NOMO-1 (cell line): ENCODE measurements at regions not wholly inside any gene's neighbourhood (a gene's known extent, or its start where the extent isn't known, plus 50 kb on each side); places are given as distances from the start of the nearest gene placed in this dataset.
"Not testable (repeated sequence)": the region's sequence is repeated elsewhere in the genome, so short reads cannot be mapped to it uniquely, and the experiment has no call there.

Experiments
- DNase-seq, 2 experiments: peaks; one replicate each; lab custom pipeline; 2025; ENCODE audit not compliant: unreplicated experiment in 2 of 2; lab: John Stamatoyannopoulos, UW

DNA sequence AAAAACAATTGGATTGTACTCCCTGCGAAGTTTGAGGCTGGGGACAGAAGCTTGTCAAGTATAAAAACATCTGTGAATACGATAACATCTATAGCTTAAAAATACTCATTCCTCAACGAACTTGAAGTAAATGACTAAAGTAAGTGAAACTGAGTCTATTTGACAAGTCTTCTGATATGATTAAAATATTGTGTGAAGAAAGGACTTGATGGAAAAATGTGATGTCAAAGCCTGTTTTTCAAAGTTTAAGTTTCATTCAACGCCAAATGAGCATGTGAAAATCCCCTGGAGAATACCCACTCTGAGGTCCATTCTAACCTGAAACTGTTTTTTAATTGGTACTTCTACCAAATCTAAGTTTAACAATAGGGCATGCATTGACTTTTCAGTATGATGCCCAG is 122.3 kb upstream of the MDFIC start:
- DNase-seq = no peak

- DNase-seq = no peak
Observed at GRCh38 chr7:114802632-114803031, 119.3 kb upstream of the MDFIC start.

DNA sequence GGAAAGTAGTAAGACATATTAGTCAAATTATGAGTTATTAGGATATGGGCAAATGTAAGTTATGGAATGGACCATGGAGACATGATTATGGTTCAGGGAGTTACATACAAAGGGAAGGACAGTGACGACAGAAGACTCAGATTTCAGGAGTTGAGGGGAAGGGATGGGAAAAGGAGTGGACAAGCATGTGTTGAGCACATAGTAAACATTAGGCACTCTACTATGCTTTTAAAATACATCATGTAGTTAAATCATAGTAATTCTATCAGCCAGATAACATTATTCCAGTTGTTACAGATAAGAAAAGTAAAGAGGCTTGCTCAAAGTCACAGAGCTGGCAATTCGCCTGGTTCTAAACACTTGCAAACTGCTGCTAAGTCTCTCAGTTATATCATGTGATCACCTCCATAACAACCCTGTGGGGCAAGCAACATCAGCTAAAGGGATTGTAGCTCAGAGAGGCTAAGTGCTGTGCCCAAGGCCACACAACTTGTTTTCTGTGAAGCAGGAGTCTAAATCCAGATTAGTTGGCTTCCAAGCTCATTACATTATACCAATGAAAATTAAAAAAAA is 115.2 kb upstream of the MDFIC start:
- DNase-seq = no peak

DNA sequence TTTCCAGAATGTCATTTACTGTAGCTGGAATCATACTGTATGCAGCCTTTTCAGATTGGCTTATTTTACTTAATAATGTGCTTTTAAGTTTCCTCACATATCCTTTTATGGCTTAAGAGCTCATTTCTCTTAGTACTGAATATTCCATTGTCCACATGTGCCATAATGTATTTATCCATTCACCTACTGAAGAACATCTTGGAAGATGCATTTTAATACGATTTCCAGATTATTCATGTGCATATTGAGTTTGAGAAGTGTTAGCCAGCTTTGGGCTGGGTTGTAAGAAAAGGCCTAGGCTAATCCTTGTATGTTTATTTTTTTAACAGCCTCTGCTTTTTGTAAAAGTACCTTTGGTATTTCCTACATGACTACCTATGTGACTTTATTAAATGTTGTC is 109.3 kb upstream of the MDFIC start:
- no peak for DNase-seq

- DNase-seq = no peak
Observed at GRCh38 chr7:114813624-114814023, 108.3 kb upstream of the MDFIC start.

- not testable (repeated sequence) for DNase-seq
Observed at GRCh38 chr7:114817036-114817435, 104.9 kb upstream of the MDFIC start.

DNA sequence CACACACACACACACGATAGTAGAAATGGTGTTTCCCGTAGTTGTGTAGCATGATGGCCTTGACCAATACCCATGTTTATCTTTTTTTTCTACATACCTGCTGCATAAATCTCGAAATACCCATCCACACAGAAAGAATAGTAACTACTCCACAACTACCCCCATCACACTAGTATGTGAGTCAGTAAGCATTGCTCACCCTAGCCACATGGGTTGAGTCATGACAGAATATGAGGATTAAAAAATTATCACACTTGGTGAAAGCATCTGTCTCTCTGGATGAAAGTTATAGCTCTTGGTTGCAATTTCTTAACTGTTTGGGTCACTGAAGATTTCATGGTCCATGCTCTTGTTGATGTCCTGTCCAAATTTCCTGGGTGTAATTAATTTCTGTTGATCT is 103.4 kb upstream of the MDFIC start:
- no peak for DNase-seq

GRCh38 chr7:114819616-114820362 is 102.1 kb upstream of the MDFIC start:
- DNase-seq = no peak

- DNase-seq = no peak
Observed at GRCh38 chr7:114821030-114821900, 100.6 kb upstream of the MDFIC start.

GRCh38 chr7:114822131-114822530 is 99.8 kb upstream of the MDFIC start:
- DNase-seq = no peak

- no peak for DNase-seq
Observed at GRCh38 chr7:114822844-114823243, 99.0 kb upstream of the MDFIC start.

DNA sequence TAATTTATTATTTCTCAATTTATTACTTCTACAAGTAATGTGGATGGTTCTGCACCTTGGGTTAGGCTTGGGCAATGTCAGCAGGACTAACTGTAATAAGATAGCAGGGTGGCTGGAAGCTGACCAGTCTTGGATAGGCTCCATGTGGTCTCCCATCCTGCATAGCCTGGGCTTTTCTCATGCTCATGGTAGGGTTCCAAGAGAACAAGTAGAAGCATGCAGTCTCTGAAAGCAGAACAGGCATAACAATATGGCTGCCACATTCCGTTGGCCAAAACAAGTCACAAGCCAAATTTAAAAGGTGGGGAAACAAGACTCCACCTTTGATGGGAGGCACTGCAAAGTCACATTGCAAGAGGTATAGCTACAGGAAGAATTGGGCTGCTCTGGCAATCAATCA is 98.6 kb upstream of the MDFIC start:
- DNase-seq = no peak

GRCh38 chr7:114825423-114825951 is 96.4 kb upstream of the MDFIC start:
- DNase-seq = no peak

GRCh38 chr7:114830952-114831351 is 90.9 kb upstream of the MDFIC start:
- DNase-seq = no peak

- DNase-seq = no peak
Observed at GRCh38 chr7:114832906-114833595, 88.8 kb upstream of the MDFIC start.

DNA sequence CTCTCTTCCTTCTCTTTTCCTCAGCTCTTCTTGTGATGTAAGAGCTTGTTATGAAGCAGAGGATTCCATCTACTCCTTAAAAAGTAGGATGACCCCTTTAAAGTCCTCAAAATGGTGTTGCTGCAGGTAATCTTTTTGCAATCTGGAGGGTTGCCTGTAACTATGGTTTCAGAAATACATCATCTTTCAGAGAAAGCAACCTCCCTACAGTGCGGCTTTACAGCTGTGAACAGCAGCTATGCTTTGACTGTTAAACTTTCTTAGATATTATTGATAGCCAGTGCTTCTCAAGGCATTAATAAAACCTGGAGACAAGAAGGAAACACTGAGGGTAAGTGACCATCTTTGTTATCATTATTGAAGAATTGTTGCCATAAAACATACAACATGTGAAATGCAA is 86.6 kb upstream of the MDFIC start:
- DNase-seq = no peak

- DNase-seq = no peak
Observed at GRCh38 chr7:114835861-114836260, 86.0 kb upstream of the MDFIC start.

GRCh38 chr7:114842551-114843065 is 79.3 kb upstream of the MDFIC start:
- no peak for DNase-seq

GRCh38 chr7:114843102-114843501 is 78.8 kb upstream of the MDFIC start:
- DNase-seq = no peak

DNA sequence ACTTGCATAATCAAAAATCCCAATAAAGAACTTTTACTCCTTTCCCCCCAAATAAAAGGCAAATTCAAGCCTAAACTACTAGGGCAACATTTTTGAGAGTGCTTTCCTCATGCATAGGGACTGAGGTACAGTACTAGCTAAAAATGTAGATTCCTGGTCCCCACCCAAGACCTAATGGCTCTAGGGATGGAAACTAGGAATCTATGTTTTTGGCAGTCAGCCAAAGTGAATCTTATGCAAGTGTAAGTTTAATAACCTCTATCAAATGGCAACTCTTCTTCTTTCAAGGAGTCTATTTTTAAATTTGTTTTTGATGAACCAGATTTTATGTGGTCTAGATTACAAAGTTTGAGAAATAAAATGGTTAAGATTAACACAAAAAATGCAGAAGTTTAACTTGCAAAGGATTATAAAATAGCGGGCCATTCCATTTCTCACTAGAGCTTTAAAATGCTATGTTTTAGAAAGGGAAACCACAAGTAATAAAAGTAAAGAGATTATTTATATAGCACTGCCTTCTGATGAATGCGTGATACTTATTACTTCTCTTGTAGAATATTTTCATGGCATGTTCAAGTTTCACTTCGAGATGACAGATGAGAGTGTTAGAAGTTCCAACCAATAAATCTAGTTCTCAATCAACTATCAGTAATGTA is 70.4 kb upstream of the MDFIC start:
- DNase-seq = no peak
